GM18499 (cell line): ENCODE measurements at regions not wholly inside any gene's neighbourhood (a gene's known extent, or its start where the extent isn't known, plus 50 kb on each side); places are given as distances from the start of the nearest gene placed in this dataset.
A peak's percentile ranks its signal among the peaks of the same experiment; 100 is the strongest.
"Not testable (repeated sequence)": the region's sequence is repeated elsewhere in the genome, so short reads cannot be mapped to it uniquely, and the experiment has no call there.

Experiments used
- ATAC-seq: cut with Tn5 transposase; IDR thresholded peaks from one replicate; pipeline ENCODE4 v1.9.1; 2021; ENCODE audit warnings: moderate number of reproducible peaks; ENCODE audit not compliant: insufficient read depth, unreplicated experiment

DNA sequence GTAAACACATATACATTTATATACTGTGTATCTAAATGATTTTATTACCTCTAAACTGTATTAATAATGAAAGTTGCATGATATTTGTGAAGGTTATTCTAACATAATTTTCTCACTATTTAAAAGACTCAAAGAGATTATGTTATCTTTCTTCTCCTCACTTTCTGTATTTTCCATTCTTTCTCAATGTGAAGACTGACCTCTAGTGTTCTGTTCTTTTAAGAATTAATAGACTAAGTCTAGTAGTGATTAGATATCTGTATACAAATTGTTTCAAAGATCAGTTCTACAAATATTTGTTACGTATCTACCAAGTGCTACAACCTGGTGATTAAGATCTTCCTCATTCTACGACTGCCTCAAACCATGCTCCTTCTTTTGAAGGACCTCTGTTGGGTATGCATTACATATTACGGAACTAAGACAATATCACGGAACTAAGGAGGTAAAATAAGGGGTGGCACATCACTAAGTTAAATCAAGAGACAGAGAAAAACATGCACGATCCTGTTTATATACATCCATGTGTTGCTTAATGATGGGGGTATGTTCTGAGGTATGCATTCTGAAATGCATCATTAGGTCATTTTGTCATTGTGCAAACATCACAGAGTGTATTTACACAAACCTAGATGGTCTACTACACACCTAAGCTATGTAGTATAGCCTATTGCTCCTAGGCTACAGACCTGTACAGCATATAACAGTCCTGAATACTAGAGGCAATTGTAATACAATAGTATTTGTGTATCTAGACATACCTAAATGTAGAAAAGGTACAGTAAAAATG lies 161.5 kb upstream of the KBTBD8 start:
- ATAC-seq: no peak

DNA sequence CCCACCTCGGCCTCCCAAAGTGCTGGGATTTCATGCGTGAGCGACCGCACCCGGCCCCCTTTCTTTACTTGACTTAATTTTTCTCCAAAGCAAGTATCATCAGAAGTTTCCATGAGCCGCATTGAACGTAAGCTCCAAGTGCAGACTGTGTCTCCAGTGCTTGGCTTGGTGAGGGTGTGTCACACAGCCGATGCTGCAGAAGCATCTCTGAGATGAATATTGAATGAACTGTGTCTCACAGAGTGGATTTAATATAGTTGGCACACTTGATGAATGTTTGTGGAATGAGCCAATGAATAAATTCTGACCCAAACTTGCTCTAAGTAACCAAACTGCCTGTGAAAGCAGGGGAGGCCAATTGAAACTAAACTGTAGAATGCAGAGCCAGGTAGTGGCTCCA lies 159.4 kb upstream of the KBTBD8 start:
- ATAC-seq: no peak

DNA sequence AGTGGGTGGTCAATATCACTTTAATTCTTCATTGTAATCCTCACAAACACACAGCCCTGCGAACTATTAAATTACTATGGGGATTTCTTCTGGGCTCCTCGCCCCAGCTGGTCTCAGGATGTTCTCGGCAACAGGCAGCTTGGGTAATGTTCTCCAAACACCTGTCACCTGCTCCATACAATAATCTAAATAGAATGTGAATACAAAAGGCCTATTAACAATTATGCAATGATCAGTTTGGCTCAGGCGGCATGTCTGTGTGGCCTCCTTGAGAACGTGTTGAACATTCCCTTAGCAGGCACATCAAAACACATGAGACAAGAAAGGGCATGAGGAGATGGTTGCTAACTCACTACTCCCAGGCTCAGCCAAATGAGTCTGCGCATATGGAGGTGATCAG lies 158.6 kb upstream of the KBTBD8 start:
- ATAC-seq: no peak

DNA sequence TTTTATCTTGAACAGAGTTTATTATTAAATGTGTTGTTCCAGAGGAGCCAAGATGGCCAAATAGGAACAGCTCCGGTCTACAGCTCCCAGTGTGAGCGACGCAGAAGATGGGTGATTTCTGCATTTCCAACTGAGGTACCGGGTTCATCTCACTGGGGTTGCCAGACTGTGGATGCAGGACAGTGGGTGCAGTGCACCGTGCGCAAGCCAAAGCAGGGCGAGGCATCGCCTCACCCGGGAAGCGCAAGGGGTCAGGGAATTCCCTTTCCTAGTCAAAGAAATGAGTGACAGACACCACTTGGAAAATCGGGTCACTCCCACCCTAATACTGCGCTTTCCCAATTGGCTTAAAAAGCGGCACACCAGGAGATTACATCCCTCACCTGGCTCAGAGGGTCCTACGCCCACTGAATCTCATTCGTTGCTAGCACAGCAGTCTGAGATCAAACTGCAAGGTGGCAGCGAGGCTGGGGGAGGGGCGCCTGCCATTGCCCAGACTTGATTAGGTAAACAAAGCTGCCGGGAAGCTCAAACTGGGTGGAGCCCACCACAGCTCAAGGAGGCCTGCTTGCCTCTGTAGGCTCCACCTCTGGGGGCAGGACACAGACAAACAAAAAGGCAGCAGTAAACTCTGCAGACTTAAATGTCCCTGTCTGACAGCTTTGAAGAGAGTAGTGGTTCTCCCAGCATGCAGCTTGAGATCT lies 155.2 kb upstream of the KBTBD8 start:
- not testable (repeated sequence) for ATAC-seq

DNA sequence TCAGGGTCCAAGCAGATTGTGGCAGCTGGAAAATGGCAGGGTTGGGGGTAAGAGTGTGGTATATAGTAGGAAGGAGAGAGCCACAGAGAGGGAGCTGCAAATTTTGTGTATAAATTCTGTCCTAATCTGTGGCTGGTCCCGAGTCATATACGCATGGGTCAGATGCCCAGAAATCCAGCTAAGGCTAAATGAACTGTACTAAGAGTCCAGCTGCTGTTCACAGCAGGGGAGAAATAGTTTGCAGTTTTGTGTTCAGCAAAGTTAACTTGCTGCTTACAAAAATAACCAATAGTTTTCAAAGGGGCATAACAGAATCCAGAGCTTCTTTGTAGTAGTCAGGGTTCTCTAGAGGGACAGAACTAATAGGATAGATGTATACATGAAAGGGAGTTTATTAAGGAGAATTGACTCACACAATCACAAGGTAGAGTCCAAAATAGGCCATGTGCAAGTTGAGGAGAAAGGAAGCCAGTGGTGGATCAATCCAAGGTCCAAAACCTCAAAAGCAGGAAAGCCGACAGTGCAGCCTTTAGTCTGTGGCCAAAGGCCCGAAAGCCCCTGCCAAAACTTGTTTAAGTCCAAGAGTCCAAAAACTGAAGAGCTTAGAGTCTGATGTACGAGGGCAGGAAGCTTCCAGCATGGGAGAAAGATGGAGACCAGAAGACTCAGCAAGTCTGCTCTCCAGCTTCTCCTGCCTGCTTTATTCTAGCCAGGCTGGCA lies 146.1 kb upstream of the KBTBD8 start:
- no peak for ATAC-seq

DNA sequence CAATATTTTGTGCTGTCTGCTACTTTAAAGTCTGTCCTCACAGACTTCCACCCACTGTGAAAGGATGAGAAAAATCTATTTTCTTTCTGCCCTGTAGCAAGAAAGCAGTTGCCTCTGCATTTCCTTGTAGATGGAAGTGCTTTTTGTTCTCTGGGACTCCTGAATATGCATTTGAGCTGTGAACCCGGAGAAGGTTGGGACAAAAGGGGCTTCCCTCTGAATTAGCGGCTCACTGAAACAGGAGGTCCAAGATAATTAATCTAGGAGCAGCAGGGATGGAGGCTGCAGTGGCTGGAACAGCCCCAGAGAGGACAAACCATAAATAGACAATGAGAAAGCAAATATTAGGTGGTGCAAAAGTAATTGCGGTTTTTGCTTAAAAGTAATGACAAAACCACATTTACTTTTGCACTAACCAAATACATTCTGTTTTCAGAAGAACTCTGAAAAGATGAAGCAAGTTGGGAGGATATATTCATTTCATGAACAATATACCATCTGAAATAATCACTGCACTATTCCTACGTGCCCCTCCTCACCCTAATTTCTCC lies 143.4 kb upstream of the KBTBD8 start:
- no peak for ATAC-seq

DNA sequence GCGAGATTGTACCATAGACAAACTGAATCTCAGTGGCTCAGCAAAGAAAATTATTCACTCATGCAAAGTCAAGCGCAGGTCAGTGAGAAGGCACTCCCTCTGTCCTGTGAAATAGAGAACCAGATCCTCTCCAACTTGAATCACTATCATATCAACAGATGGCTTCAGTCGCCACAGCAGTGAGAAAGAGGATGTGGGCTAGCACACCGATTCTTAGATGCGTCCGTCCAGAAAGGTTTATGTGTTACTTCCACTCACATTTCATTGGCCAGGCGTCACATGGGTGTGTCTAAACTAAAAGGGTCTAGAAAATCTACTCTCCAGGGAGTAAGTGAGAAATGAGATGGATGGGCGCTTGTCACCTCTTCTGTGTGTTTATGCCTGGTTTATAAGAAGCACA lies 141.6 kb upstream of the KBTBD8 start:
- ATAC-seq: peak; percentile 69

DNA sequence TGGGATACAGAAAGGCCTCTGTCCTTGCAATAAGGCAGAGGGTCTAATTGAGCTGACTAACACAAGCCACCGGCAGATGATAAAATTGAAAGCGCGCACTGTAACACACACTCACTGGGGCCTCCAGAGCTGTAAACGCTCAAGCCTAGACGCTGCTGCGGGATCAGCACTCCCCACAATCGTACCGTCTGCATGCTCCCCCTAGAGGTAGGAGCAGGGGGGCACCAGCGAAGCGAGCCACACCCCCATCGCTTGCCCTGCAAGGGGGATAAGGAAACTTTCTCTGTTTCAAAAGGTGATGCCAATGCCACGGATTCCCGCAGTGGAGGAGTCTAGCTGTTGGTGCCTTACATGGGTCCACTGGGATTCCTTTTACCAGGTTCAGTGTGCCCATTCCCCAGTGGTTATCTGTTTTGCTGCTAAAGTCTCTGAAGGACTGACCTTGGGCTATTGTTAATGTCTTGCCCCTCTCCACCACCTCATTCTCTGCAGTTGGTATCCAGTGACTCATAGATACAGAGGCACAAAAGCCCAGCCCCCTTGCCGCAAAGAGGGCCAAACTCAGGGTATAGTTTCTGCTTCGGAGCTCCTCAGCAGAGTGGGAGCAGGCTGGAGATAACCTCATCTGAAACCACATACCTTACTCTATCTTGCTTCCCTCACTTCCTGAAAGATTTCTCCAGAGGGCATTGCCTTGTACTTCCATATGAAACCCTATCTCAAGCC lies 139.3 kb upstream of the KBTBD8 start:
- ATAC-seq: no peak

DNA sequence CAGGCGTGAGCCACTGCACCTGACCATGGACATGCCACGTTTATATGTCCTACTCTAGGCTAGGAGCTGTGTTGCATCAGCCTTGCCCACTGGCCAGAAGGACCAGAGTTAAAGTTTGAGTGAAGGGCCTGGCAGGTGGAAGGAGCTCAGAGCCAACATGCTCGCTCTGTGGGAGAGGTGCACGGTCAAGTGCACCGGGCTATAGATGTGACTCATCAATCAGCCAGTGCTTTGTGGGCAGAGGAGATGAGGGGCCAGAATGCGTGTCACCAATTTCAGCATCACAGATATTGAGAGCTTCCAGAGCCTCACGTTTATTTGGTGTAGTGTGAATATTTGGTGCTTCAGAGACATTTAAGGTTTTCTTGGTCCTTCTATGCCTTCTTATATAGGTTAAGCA lies 137.3 kb upstream of the KBTBD8 start:
- no peak for ATAC-seq

DNA sequence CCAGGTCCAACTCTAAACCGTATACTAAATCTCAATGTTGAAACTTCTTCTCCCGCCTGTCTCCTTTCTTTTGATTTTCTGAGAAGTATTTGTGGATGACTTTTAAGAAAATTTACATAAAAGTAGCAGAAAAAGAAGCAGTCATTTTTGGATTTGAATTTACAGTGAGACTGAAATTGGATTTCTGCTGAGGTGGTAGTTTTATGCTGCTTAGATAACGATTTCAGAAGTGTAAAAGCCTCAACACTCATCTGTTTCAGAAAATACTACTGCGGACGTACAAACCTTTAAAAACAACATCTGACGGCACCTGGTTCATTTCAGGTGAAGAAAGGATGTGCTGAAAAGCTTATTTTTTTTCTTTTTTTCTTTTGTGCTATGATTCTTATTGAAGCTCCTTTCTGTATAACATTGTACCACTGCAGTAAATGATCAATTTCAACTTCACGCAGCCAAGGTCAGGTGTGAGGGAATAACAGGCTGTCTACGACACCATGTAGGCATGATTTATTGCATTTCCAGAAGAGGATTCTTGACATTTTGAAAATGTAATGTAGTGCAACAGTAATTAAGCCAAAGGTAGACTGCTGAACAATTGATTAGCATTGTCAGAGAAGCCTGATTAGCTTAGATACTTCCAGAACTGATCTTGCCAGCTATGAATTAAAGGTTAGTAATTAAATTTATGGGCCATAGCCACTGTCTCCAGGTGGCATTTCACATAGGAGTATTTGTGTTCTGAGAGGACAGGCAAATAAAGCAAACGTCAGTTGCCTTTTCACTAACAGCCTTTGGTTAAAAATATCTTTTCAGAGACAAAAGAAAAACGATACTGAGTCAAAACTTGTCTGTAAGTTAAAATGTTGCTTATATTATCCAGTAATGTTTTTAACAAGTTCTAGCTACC lies 134.6 kb upstream of the KBTBD8 start:
- ATAC-seq: no peak

DNA sequence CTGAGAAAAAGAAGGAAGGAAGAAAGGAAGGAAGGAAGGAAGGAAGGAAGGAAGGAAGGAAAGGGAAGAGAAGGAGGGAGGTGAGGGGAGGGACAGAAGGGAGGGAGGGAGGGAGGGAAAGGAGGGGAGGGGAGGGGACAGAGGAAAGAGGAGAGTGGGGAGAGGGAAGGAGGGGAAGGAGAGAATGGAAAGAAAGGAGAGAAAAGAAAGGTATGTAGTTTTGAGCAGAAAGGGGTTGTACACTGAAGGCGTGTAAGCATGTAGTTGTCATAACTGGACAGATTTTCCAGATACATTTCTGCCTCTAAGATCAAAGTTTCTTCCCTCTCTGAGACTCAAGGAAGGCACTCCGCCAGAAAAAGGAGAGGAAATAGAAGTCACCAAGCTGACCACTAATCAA lies 113.4 kb upstream of the KBTBD8 start:
- no peak for ATAC-seq

DNA sequence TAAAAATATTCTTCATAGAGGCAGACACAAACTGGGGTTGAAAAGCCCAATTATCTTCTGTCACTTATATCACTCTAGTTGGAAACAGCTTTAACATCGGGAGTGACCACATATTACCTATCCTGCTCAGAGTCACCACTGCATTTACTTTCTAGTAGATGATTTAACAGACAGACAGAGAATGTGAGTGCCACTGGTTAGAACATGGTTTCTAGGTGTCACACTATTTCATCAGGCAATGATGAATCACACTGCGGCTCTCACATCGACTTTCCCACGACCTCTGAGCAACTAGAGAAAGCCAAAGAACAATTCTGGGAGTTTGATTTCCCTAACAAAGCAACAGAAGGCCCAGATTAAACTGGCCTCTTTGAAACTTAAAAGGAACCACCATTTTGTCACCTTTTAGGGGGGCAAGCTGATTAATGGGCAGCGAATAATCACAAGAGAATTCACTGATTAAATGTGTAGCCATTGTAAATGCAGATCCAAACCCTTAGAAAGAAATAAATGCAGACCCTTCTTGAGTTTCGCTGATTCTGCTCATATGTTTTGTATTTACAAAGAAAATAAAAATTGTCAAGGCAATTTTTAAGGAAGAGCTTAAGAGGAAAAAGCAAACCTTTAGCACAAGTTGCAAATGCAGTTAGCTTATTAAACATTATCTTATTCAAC lies 112.6 kb upstream of the KBTBD8 start:
- ATAC-seq: no peak

DNA sequence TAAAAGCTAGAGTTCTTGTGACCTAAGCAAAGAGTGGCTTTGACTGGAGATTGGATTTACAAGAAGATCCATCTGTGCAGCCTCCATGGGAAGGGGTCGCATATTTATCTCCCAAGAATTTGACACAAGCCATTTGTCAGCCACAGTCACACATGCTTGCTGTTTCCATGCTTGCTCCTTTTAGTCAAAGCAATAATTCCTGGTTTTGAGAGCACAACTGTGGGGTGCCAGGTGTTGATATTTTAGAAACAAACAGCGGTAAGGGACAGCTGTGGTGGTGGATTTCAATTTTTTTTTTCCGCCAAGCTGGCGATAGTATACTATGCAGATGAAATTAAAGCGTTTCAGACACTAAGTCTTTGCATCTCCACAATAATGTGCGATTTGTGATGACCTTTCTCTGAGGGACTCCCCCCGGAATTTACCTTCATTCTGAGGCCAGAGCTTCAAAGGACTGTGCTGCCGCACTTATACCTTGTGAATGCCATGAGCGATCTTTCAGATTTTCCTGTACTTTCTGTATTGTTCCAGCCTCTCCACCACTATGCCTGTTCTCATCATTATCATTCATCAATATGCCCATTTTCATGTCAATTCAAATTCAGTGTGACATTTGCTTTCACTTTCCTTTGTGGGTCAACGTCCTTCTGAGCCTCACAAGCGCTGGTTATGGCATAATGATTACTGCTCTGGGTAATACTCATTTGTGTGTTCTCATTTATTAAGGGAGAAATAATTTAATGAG lies 108.2 kb upstream of the KBTBD8 start:
- no peak for ATAC-seq

DNA sequence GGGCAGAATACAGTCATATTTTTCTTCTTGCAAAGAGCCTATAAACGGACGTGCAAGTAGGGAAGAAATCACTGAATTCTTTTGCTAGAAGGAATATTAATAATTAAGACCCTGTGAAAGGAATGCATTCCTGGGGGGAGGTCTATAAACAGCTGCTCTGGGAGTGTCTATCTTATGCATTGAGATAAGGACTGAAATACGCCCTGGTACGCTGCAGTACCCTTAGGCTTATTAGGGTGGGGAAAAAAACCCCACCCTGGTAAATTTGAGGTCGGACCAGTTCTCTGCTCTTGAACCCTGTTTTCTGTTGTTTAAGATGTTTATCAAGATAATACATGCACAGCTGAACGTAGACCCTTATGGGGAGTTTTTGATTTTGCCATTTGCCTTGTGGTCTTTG lies 100.0 kb upstream of the KBTBD8 start:
- no peak for ATAC-seq

DNA sequence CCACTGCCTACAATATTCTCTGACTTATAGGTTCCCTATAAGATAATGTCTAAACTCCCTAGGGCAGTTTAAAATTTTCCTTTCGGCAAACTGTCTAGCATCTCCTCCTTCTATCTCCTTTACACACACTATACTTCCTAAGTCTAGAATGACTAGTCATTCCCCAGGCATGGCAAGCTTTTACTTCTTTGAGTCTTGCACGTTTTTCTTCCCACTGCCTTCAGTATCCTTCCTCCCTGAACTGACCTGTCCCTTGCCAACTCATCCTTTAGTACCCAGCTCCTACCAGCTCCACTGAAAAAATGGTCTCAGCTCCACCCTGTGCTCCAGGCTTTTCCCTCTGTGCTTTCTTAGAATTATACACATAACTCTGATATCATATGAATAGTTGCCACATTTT lies 93.8 kb upstream of the KBTBD8 start:
- no peak for ATAC-seq

DNA sequence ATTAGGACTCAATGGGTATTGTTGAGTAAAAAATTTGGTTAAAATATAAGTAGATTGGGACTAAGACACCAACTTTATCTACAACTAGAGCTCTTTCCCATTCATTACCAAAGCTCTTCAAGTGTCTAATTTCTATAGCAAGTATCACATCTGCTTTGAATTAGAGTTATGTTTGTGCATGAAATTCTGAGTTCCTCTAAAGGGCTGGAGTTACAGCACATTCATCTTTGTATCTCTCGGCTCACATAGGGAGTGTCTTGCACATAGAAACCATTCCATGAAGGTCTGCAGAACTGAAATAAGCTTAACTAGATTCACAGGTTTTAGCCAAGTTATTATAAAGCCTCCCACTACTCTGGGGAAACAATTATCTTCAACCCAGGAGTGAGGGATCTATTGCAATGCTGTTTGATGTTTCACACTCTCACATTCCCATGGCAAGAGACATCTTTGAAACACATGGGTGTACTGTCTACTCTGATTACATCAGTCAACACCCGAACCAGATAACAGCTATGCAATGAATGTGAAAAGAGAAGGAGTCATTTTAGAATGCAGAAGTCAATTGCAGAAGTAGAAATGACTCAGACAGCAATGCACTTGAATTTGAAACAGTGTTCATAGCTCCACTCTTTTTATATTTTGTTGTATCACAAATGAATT lies 93.1 kb upstream of the KBTBD8 start:
- ATAC-seq: no peak

DNA sequence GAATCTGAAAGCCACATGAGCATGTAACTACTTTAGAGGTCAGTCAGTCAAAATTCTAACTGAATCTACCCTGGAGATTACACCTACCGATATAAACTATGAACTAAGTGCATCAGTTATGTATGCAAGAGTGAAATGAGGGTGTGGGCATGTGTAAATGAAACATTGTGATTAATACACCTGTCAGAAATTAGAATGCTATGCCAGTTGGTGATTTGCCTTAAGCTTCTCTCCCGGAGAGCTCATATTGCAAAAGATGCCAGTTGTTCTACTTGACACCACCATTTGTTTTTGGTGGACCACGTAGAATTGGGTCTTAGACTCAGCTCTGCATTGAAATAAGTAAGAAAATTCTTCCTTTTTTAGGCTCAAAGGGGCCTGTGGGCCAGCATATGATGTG lies 91.0 kb upstream of the KBTBD8 start:
- no peak for ATAC-seq
